ENCODE measurements at regions not wholly inside any gene's neighbourhood (a gene's known extent, or its start where the extent isn't known, plus 50 kb on each side); places are given as distances from the start of the nearest gene placed in this dataset.

DNA sequence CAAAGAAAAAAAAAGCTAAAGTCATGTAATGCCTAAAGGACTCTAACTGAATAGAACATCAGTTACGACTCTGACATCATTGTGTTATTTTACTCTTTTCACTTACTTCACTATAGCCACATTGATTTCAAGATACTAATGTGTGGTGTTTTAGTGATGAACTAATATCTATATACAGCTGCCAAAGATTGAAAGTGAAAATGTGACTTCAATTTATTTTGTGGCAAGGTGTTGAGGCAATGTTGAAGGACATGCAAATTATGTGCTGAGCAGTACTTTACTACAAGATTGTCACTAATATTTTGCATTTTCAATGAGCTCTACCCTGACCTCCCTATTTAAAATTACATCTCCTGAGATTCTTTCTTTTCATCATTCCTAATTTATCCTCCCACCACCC is 1911.9 kb upstream of the PCDH20 start:
- H3K27me3 ChIP-seq (replicated peaks in 2 of 5; ENCODE audit: control insufficient read depth in 4 of 5, insufficient read depth in 5 of 5, low read length in 4 of 5) = no peaks in the 10 kb centered on the region
- DNase-seq = no peak
- no peak overlapping the region for H3K27ac ChIP-seq (ENCODE audit: insufficient read depth in 1 of 2, low read depth in 1 of 2, low read length in 2 of 2, poor library complexity in 1 of 2, severe bottlenecking in 2 of 2)
- no CpG with 5 or more reads among the region's 1 CpG for WGBS (ENCODE audit: insufficient coverage)
- no peaks in the 10 kb centered on the region for H3K4me1 ChIP-seq (ENCODE audit: control extremely low read depth in 1 of 4, control insufficient read depth in 4 of 4, insufficient read depth in 4 of 4, low read length in 3 of 4)
- ChIA-PET POLR2A (no interaction called here), CTCF (no interaction called here)
- H3K9me3 ChIP-seq (ENCODE audit: control extremely low read depth in 1 of 5, control insufficient read depth in 4 of 5, insufficient read depth in 2 of 5, low read depth in 1 of 5, low read length in 4 of 5) = no peaks in the 10 kb centered on the region
- no peaks in the 10 kb centered on the region for H3K36me3 ChIP-seq (ENCODE audit: control insufficient read depth in 4 of 4, insufficient read depth in 4 of 4, low read length in 3 of 4)
- H3K4me3 ChIP-seq (ENCODE audit: control insufficient read depth in 1 of 7, extremely low read depth in 1 of 7, insufficient read depth in 4 of 7, low read depth in 2 of 7, low read length in 6 of 7) = no peak overlapping the region

DNA sequence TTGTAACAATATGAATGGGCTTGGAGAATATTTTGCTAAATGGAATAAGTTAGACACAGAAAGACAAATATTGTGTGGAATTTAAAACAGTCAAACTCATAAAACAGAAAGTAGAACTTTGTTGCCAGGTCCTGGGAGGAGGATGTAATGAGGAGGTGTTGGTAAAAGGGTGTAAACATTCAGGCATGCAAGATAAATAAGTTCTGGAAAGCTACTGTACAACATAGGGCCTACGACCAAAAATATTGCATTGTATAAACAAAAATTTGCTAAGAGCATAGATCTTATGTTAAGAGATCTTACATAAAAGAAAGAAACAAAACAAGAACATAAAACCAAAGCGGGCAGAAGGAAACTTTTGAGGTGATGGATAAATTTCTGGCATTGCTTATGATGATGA is 1907.8 kb upstream of the PCDH20 start:
- WGBS (ENCODE audit: insufficient coverage) = no CpG with 5 or more reads among the region's 2 CpGs
- DNase-seq = no peak
- ChIA-PET POLR2A (no interaction called here), CTCF (no interaction called here)
- Histone ChIP-seq H3K4me1 (ENCODE audit: control extremely low read depth in 1 of 4, control insufficient read depth in 4 of 4, insufficient read depth in 4 of 4, low read length in 3 of 4) (no peaks in the 10 kb centered on the region), H3K27me3 (replicated peaks in 2 of 5; ENCODE audit: control insufficient read depth in 4 of 5, insufficient read depth in 5 of 5, low read length in 4 of 5) (no peaks in the 10 kb centered on the region), H3K36me3 (ENCODE audit: control insufficient read depth in 4 of 4, insufficient read depth in 4 of 4, low read length in 3 of 4) (no peaks in the 10 kb centered on the region), H3K4me3 (ENCODE audit: control insufficient read depth in 1 of 7, extremely low read depth in 1 of 7, insufficient read depth in 4 of 7, low read depth in 2 of 7, low read length in 6 of 7) (no peak overlapping the region), H3K27ac (ENCODE audit: insufficient read depth in 1 of 2, low read depth in 1 of 2, low read length in 2 of 2, poor library complexity in 1 of 2, severe bottlenecking in 2 of 2) (no peak overlapping the region), H3K9me3 (ENCODE audit: control extremely low read depth in 1 of 5, control insufficient read depth in 4 of 5, insufficient read depth in 2 of 5, low read depth in 1 of 5, low read length in 4 of 5) (no peaks in the 10 kb centered on the region)

DNA sequence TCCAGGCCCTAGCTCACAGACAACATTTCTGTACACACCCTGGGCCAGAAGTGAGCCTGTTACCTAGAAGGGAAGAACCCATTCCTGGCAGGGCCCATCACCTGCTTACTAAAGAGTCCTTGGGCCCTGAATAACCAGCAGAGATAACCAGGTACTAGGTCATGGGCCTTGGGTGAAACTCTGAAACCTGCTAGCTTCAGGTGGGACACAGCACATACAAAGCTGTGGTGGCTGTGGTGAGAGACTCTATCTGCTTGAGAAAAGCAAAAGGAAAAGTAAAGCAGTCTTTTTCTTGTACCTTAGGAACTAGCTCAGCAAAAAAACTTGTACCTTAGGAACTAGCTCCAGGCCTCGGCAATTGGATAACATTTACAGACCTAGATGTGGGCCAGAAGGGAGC is 1895.9 kb upstream of the PCDH20 start:
- peaks cover 0 to 6% (median 0%) of the 10 kb centered on the region in 4 experiments for H3K4me1 ChIP-seq (ENCODE audit: control extremely low read depth in 1 of 4, control insufficient read depth in 4 of 4, insufficient read depth in 4 of 4, low read length in 3 of 4)
- WGBS (ENCODE audit: insufficient coverage) = 100% methylated on average over 1 of the region's 1 CpG
- no peaks in the 10 kb centered on the region for H3K27me3 ChIP-seq (replicated peaks in 2 of 5; ENCODE audit: control insufficient read depth in 4 of 5, insufficient read depth in 5 of 5, low read length in 4 of 5)
- no peak overlapping the region for H3K4me3 ChIP-seq (ENCODE audit: control insufficient read depth in 1 of 7, extremely low read depth in 1 of 7, insufficient read depth in 4 of 7, low read depth in 2 of 7, low read length in 6 of 7)
- no peak overlapping the region for H3K27ac ChIP-seq (ENCODE audit: insufficient read depth in 1 of 2, low read depth in 1 of 2, low read length in 2 of 2, poor library complexity in 1 of 2, severe bottlenecking in 2 of 2)
- no peaks in the 10 kb centered on the region for H3K36me3 ChIP-seq (ENCODE audit: control insufficient read depth in 4 of 4, insufficient read depth in 4 of 4, low read length in 3 of 4)
- no peaks in the 10 kb centered on the region for H3K9me3 ChIP-seq (ENCODE audit: control extremely low read depth in 1 of 5, control insufficient read depth in 4 of 5, insufficient read depth in 2 of 5, low read depth in 1 of 5, low read length in 4 of 5)
- no peak for DNase-seq
- POLR2A ChIA-PET = no interaction called here
- CTCF ChIA-PET = interaction anchor here (1.0 kb wide), 1 partner anchor 10 kb away, joined by 3 read pairs; no protein-coding TSS in a partner anchor

DNA sequence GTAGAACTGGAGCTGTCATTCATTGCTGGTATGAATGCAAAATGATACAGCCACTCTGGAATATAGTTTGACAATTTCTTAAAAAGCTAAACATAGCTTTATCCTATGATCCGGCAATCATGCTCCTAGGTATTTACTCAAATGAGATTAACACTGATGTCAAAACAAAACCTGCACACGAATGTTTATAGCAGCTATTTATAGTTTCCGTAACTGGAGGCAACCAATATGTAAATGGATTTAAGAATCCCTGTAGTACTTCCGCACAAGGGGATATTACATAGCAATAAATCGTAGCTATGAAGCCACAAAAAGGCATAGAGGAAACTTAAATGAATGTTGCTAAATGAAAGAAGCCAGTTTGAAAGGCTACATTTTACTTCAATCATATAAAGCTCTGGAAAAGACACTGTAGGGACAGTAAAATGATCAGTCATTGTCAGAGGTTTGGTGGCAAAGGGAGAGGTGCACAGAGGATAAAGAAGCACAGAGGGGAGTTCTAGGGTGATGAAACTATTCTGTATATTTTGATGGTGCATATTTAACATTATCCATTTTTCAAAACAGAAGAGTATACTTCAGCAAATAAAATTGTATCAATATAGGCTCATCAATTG is 1893.0 kb upstream of the PCDH20 start:
- POLR2A ChIA-PET = no interaction called here
- peaks cover 0 to 6% (median 0%) of the 10 kb centered on the region in 4 experiments for H3K4me1 ChIP-seq (ENCODE audit: control extremely low read depth in 1 of 4, control insufficient read depth in 4 of 4, insufficient read depth in 4 of 4, low read length in 3 of 4)
- CTCF ChIA-PET = no interaction called here
- DNase-seq = no peak
- no peak overlapping the region for H3K27ac ChIP-seq (ENCODE audit: insufficient read depth in 1 of 2, low read depth in 1 of 2, low read length in 2 of 2, poor library complexity in 1 of 2, severe bottlenecking in 2 of 2)
- WGBS (ENCODE audit: insufficient coverage) = 95% methylated on average over 2 of the region's 5 CpGs
- no peaks in the 10 kb centered on the region for H3K27me3 ChIP-seq (replicated peaks in 2 of 5; ENCODE audit: control insufficient read depth in 4 of 5, insufficient read depth in 5 of 5, low read length in 4 of 5)
- no peaks in the 10 kb centered on the region for H3K36me3 ChIP-seq (ENCODE audit: control insufficient read depth in 4 of 4, insufficient read depth in 4 of 4, low read length in 3 of 4)
- H3K4me3 ChIP-seq (ENCODE audit: control insufficient read depth in 1 of 7, extremely low read depth in 1 of 7, insufficient read depth in 4 of 7, low read depth in 2 of 7, low read length in 6 of 7) = no peak overlapping the region
- H3K9me3 ChIP-seq (ENCODE audit: control extremely low read depth in 1 of 5, control insufficient read depth in 4 of 5, insufficient read depth in 2 of 5, low read depth in 1 of 5, low read length in 4 of 5) = peaks cover 0 to 3% (median 0%) of the 10 kb centered on the region in 5 experiments

DNA sequence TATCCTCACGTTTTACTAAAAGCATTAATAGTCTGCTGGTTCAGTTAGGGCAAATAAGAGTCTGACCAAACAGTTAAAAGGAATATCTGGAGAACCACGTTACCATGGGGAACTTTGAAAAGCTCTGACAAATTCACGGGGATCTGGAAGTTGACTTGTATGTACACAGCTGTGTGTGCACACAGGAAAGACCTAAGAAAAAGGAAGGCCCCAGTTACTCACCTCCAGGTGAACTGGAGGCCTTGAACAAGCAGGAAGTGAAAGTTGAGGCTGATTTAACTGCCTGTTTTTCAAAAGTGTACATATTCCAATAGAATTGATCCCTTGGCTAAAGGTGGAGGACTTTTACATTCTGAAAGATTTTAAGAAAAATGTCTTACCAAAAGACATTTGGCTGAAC is 1891.6 kb upstream of the PCDH20 start:
- H3K9me3 ChIP-seq (ENCODE audit: control extremely low read depth in 1 of 5, control insufficient read depth in 4 of 5, insufficient read depth in 2 of 5, low read depth in 1 of 5, low read length in 4 of 5) = peaks cover 0 to 3% (median 0%) of the 10 kb centered on the region in 5 experiments
- no peaks in the 10 kb centered on the region for H3K27me3 ChIP-seq (replicated peaks in 2 of 5; ENCODE audit: control insufficient read depth in 4 of 5, insufficient read depth in 5 of 5, low read length in 4 of 5)
- H3K4me3 ChIP-seq (ENCODE audit: control insufficient read depth in 1 of 7, extremely low read depth in 1 of 7, insufficient read depth in 4 of 7, low read depth in 2 of 7, low read length in 6 of 7) = no peak overlapping the region
- no peaks in the 10 kb centered on the region for H3K36me3 ChIP-seq (ENCODE audit: control insufficient read depth in 4 of 4, insufficient read depth in 4 of 4, low read length in 3 of 4)
- POLR2A ChIA-PET = no interaction called here
- H3K27ac ChIP-seq (ENCODE audit: insufficient read depth in 1 of 2, low read depth in 1 of 2, low read length in 2 of 2, poor library complexity in 1 of 2, severe bottlenecking in 2 of 2) = no peak overlapping the region
- no peak for DNase-seq
- peaks cover 0 to 6% (median 0%) of the 10 kb centered on the region in 4 experiments for H3K4me1 ChIP-seq (ENCODE audit: control extremely low read depth in 1 of 4, control insufficient read depth in 4 of 4, insufficient read depth in 4 of 4, low read length in 3 of 4)
- 20% methylated on average over 2 of the region's 3 CpGs for WGBS (ENCODE audit: insufficient coverage)
- CTCF ChIA-PET = no interaction called here

DNA sequence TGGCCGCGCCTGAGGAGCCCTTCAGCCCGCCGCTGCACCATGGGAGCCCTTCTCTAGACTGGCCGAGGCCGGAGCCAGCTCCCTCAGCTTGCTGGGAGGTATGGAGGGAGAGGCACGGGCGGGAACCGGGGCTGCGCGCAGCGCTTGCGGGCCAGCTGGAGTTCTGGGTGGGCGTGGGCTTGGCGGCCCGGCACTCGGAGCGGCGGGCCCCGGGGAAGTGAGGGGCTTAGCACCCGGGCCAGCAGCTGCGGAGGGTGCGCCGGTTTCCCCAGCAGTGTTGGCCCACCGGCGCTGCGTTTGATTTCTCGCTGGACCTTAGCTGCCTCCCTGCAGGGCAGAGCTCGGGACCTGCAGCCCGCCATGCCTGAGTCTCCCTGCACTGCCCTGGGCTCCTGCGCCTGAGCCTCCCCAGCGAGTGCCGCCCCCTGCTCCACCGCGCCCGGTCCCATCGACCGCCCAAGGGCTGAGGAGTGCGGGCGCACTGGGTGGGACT is 1890.0 kb upstream of the PCDH20 start:
- ChIA-PET CTCF (no interaction called here), POLR2A (no interaction called here)
- Histone ChIP-seq H3K9me3 (ENCODE audit: control extremely low read depth in 1 of 5, control insufficient read depth in 4 of 5, insufficient read depth in 2 of 5, low read depth in 1 of 5, low read length in 4 of 5) (peaks cover 0 to 3% (median 0%) of the 10 kb centered on the region in 5 experiments), H3K4me3 (ENCODE audit: control insufficient read depth in 1 of 7, extremely low read depth in 1 of 7, insufficient read depth in 4 of 7, low read depth in 2 of 7, low read length in 6 of 7) (no peak overlapping the region), H3K36me3 (ENCODE audit: control insufficient read depth in 4 of 4, insufficient read depth in 4 of 4, low read length in 3 of 4) (no peaks in the 10 kb centered on the region), H3K27ac (ENCODE audit: insufficient read depth in 1 of 2, low read depth in 1 of 2, low read length in 2 of 2, poor library complexity in 1 of 2, severe bottlenecking in 2 of 2) (no peak overlapping the region), H3K27me3 (replicated peaks in 2 of 5; ENCODE audit: control insufficient read depth in 4 of 5, insufficient read depth in 5 of 5, low read length in 4 of 5) (no peaks in the 10 kb centered on the region), H3K4me1 (ENCODE audit: control extremely low read depth in 1 of 4, control insufficient read depth in 4 of 4, insufficient read depth in 4 of 4, low read length in 3 of 4) (peaks cover 0 to 6% (median 0%) of the 10 kb centered on the region in 4 experiments)
- 98% methylated on average over 22 of the region's 40 CpGs for WGBS (ENCODE audit: insufficient coverage)
- DNase-seq = no peak

DNA sequence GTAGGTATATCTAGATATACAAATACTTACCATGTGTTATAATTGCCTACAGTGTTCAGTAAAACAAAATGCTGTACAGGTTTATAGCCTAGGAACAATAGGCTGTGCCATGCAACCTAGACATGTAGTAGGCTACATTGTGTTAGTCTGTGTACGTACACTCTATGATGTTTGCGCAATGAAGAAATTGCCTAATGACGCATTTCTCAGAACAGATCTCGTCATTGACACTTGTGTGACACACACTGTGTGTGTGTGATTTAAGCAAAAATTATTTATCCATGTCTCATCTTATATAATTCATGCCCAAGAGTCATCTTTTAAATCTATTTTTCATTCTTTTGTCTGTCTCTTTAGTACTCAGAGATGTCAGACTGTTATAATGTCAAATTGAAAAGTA is 1888.8 kb upstream of the PCDH20 start:
- DNase-seq = no peak
- POLR2A ChIA-PET = no interaction called here
- Histone ChIP-seq H3K4me1 (ENCODE audit: control extremely low read depth in 1 of 4, control insufficient read depth in 4 of 4, insufficient read depth in 4 of 4, low read length in 3 of 4) (peaks cover 0 to 6% (median 0%) of the 10 kb centered on the region in 4 experiments), H3K27me3 (replicated peaks in 2 of 5; ENCODE audit: control insufficient read depth in 4 of 5, insufficient read depth in 5 of 5, low read length in 4 of 5) (no peaks in the 10 kb centered on the region), H3K4me3 (ENCODE audit: control insufficient read depth in 1 of 7, extremely low read depth in 1 of 7, insufficient read depth in 4 of 7, low read depth in 2 of 7, low read length in 6 of 7) (no peak overlapping the region), H3K36me3 (ENCODE audit: control insufficient read depth in 4 of 4, insufficient read depth in 4 of 4, low read length in 3 of 4) (no peaks in the 10 kb centered on the region), H3K9me3 (ENCODE audit: control extremely low read depth in 1 of 5, control insufficient read depth in 4 of 5, insufficient read depth in 2 of 5, low read depth in 1 of 5, low read length in 4 of 5) (peaks cover 0 to 3% (median 0%) of the 10 kb centered on the region in 5 experiments), H3K27ac (ENCODE audit: insufficient read depth in 1 of 2, low read depth in 1 of 2, low read length in 2 of 2, poor library complexity in 1 of 2, severe bottlenecking in 2 of 2) (no peak overlapping the region)
- CTCF ChIA-PET = no interaction called here
- WGBS (ENCODE audit: insufficient coverage) = no CpG with 5 or more reads among the region's 4 CpGs
